GM19372 (cell line): ENCODE measurements at regions not wholly inside any gene's neighbourhood (a gene's known extent, or its start where the extent isn't known, plus 50 kb on each side); places are given as distances from the start of the nearest gene placed in this dataset.

Source experiments
- ATAC-seq: cut with Tn5 transposase; IDR thresholded peaks from one replicate; pipeline ENCODE4 v1.9.1; 2021; ENCODE audit warnings: mild to moderate bottlenecking, low read depth, moderate library complexity; ENCODE audit not compliant: unreplicated experiment

- ATAC-seq = no peak
Measured at GRCh38 chr2:145230546-145230945, 710.6 kb upstream of the ZEB2 start.

- no peak for ATAC-seq
Measured at GRCh38 chr2:145228506-145228905, 708.6 kb upstream of the ZEB2 start.

GRCh38 chr2:145226901-145227300 is 707.0 kb upstream of the ZEB2 start:
- ATAC-seq = no peak

GRCh38 chr2:145221516-145221915 is 701.6 kb upstream of the ZEB2 start:
- ATAC-seq = no peak

GRCh38 chr2:145221032-145221431 is 701.1 kb upstream of the ZEB2 start:
- no peak for ATAC-seq

GRCh38 chr2:145220496-145220895 is 700.6 kb upstream of the ZEB2 start:
- ATAC-seq = no peak

- no peak for ATAC-seq
Measured at GRCh38 chr2:145207884-145208283, 688.0 kb upstream of the ZEB2 start.

GRCh38 chr2:145206496-145207281 is 686.8 kb upstream of the ZEB2 start:
- no peak for ATAC-seq

- no peak for ATAC-seq
Measured at GRCh38 chr2:145203891-145204290, 684.0 kb upstream of the ZEB2 start.

- ATAC-seq = no peak
Measured at GRCh38 chr2:145199827-145200706, 680.1 kb upstream of the ZEB2 start.

- ATAC-seq = no peak
Measured at GRCh38 chr2:145199042-145199441, 679.1 kb upstream of the ZEB2 start.

- no peak for ATAC-seq
Measured at GRCh38 chr2:145198555-145198954, 678.6 kb upstream of the ZEB2 start.

GRCh38 chr2:145197944-145198343 is 678.0 kb upstream of the ZEB2 start:
- no peak for ATAC-seq

- no peak for ATAC-seq
Measured at GRCh38 chr2:145194673-145195072, 674.8 kb upstream of the ZEB2 start.

GRCh38 chr2:145190031-145190703 is 670.2 kb upstream of the ZEB2 start:
- no peak for ATAC-seq

GRCh38 chr2:145186303-145186702 is 666.4 kb upstream of the ZEB2 start:
- ATAC-seq = no peak

GRCh38 chr2:145185696-145186095 is 665.8 kb upstream of the ZEB2 start:
- ATAC-seq = no peak

- no peak for ATAC-seq
Measured at GRCh38 chr2:145184741-145185651, 665.1 kb upstream of the ZEB2 start.

GRCh38 chr2:145169285-145169684 is 649.4 kb upstream of the ZEB2 start:
- no peak for ATAC-seq

GRCh38 chr2:145168091-145168490 is 648.2 kb upstream of the ZEB2 start:
- no peak for ATAC-seq
